Endodermal cell (in vitro differentiated cells): ENCODE measurements at regions not wholly inside any gene's neighbourhood (a gene's known extent, or its start where the extent isn't known, plus 50 kb on each side); places are given as distances from the start of the nearest gene placed in this dataset.

Source experiments
- DNase-seq: peaks from one replicate; pipeline ENCODE4 v3.0.0-alpha.2; 2017
- H3K27ac ChIP-seq: 2 replicates; pipeline ENCODE4 v1.5.1; 2013; ENCODE audit warnings: mild to moderate bottlenecking, low read depth, low read length, moderate library complexity
- H3K27me3 ChIP-seq: 2 replicates; pipeline ENCODE4 v1.6.1; 2013; ENCODE audit warnings: mild to moderate bottlenecking, low read length, moderate library complexity; ENCODE audit not compliant: insufficient read depth, control insufficient read depth, poor library complexity, severe bottlenecking
- H3K36me3 ChIP-seq: 2 replicates; pipeline ENCODE4 v1.7.0; 2013; ENCODE audit warnings: mild to moderate bottlenecking, low read length, moderate library complexity; ENCODE audit not compliant: control insufficient read depth, insufficient read depth
- H3K4me1 ChIP-seq: one replicate; pipeline ENCODE4 v1.7.0; 2013; ENCODE audit warnings: low read length; ENCODE audit not compliant: control insufficient read depth, insufficient read depth
- H3K4me3 ChIP-seq: 2 replicates; pipeline ENCODE4 v1.5.1; 2013; ENCODE audit warnings: mild to moderate bottlenecking, low read length, moderate library complexity
- H3K9ac ChIP-seq: 2 replicates; pipeline ENCODE4 v1.6.1; 2013; ENCODE audit warnings: mild to moderate bottlenecking, low read length, moderate library complexity; ENCODE audit not compliant: poor library complexity, severe bottlenecking; ENCODE audit errors: extremely low read depth
- H3K9me3 ChIP-seq: 2 replicates; pipeline ENCODE4 v1.6.1; 2013; ENCODE audit warnings: mild to moderate bottlenecking, low read length, moderate library complexity; ENCODE audit not compliant: control insufficient read depth
- H3K27ac Mint-ChIP-seq: 2 replicates; pipeline ENCODE4 v1.8.0; 2020; ENCODE audit warnings: mixed read lengths
- H3K27me3 Mint-ChIP-seq: 2 replicates; pipeline ENCODE4 v1.8.0; 2021; ENCODE audit warnings: mild to moderate bottlenecking, mixed read lengths; ENCODE audit not compliant: insufficient read depth
- H3K36me3 Mint-ChIP-seq: 2 replicates; pipeline ENCODE4 v1.8.0; 2020; ENCODE audit warnings: low read depth, mixed read lengths
- H3K4me1 Mint-ChIP-seq: 2 replicates; pipeline ENCODE4 v1.8.0; 2020; ENCODE audit warnings: mixed read lengths
- H3K4me3 Mint-ChIP-seq: 2 replicates; pipeline ENCODE4 v1.8.0; 2020; ENCODE audit warnings: mild to moderate bottlenecking, moderate library complexity, mixed read lengths
- H3K9me3 Mint-ChIP-seq: 2 replicates; pipeline ENCODE4 v1.8.0; 2020; ENCODE audit warnings: mild to moderate bottlenecking, mixed read lengths
- WGBS, 2 experiments: methylation state at CpG; one replicate each; pipeline versions ENCODE4 v1.1.5 to v1.1.7; 2013; ENCODE audit warnings: missing lambda C conversion rate in 2 of 2, mixed read lengths in 1 of 2; ENCODE audit not compliant: insufficient coverage in 1 of 2, insufficient read length in 1 of 2; 5-methylcytosine and 5-hydroxymethylcytosine counted together
- TF ChIP-seq, protein P1 (sequence below): fragments of 200-600 bp; sonication (generic); conservative IDR thresholded peaks from 2 replicates; pipeline ENCODE4 v1.5.0; 2021; ENCODE audit warnings: antibody characterized with exemption, mild to moderate bottlenecking

DNA sequence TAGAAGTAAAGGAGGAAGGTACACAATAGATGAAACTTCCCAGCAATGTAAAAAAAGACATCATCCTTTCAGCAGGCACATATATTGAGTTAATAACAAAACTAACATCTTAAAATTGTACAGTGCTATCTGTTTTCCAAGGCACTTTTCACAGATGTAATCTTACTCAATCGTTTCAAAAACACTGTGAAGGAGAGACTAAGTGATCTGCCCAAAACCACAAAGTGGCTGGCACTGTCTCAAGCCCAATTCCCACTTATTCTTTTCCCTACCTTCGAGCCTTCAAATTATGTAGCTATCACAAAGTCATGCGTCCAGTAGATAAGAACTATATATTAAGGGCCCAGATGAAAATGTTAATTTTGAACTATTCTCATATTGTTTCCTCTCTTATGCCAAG, 193.6 kb upstream of the RASSF8 start:
- WGBS, 2 experiments, result 84 to 100% methylated on average over 1 to 3 of the region's 3 CpGs
- Mint-ChIP-seq H3K27ac (no peak overlapping the region), H3K36me3 (no peaks in the 10 kb centered on the region), H3K9me3 (no peaks in the 10 kb centered on the region), H3K27me3 (peaks cover 2% of the 10 kb centered on the region), H3K4me1 (no peaks in the 10 kb centered on the region), H3K4me3 (no peak overlapping the region)
- Histone ChIP-seq H3K9me3 (no peaks in the 10 kb centered on the region), H3K4me3 (no peak overlapping the region), H3K36me3 (no peaks in the 10 kb centered on the region), H3K9ac (no peak overlapping the region), H3K27ac (no peak overlapping the region), H3K27me3 (no peaks in the 10 kb centered on the region), H3K4me1 (no peaks in the 10 kb centered on the region)
- DNase-seq, result no peak
- TF ChIP-seq, protein P1, sequence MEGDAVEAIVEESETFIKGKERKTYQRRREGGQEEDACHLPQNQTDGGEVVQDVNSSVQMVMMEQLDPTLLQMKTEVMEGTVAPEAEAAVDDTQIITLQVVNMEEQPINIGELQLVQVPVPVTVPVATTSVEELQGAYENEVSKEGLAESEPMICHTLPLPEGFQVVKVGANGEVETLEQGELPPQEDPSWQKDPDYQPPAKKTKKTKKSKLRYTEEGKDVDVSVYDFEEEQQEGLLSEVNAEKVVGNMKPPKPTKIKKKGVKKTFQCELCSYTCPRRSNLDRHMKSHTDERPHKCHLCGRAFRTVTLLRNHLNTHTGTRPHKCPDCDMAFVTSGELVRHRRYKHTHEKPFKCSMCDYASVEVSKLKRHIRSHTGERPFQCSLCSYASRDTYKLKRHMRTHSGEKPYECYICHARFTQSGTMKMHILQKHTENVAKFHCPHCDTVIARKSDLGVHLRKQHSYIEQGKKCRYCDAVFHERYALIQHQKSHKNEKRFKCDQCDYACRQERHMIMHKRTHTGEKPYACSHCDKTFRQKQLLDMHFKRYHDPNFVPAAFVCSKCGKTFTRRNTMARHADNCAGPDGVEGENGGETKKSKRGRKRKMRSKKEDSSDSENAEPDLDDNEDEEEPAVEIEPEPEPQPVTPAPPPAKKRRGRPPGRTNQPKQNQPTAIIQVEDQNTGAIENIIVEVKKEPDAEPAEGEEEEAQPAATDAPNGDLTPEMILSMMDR, result no peak

DNA sequence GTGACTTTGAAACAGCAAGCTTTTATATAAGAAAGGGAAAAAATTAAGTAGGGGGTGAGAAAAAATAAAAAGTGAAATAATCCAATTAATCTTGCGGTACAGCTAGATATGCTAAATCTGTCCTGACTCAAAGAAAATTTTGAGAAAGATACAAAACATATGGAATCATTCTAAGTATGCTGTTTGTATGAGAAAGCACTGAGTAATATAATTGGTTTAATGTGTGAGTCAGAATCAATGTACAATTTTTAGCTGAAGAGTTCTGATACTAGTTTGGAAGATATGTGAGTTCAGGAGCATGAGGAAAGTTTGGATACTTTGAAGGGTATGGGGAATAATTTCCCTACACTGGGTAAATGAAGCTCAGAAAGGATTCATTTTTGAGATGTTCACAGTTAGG, 190.9 kb upstream of the RASSF8 start:
- Mint-ChIP-seq H3K4me3 (no peak overlapping the region), H3K4me1 (peaks cover 10% of the 10 kb centered on the region), H3K27ac (no peak overlapping the region), H3K27me3 (peaks cover 2% of the 10 kb centered on the region), H3K36me3 (no peaks in the 10 kb centered on the region), H3K9me3 (no peaks in the 10 kb centered on the region)
- no peak overlapping the region for H3K4me3 ChIP-seq
- H3K4me1 ChIP-seq, result peaks cover 4% of the 10 kb centered on the region
- H3K9me3 ChIP-seq, result no peaks in the 10 kb centered on the region
- no peak overlapping the region for H3K27ac ChIP-seq
- H3K9ac ChIP-seq, result no peak overlapping the region
- TF ChIP-seq, protein P1, result no peak
- H3K36me3 ChIP-seq, result no peaks in the 10 kb centered on the region
- WGBS, 2 experiments, result 80 to 95% methylated on average over 1 of the region's 1 CpG
- H3K27me3 ChIP-seq, result no peaks in the 10 kb centered on the region
- DNase-seq, result no peak

DNA sequence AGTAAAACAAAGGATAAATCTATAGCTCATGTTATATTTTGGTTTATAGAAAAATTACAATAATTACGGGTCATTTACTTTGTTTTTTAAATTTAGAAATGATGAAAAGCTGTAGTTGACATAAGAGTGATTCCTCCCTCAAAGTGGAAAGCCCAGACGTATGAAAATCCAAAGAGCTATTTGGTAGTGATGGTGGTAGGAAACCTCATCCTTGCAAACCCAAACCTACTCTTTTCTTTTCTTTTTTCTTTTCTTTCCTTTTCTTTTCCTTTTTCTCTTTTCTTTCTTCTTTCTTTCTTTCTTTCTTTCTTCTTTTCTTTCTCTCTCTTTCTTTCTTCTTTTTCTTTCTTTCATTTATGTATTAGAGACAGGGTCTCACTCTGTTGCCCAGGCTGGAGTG, 190.3 kb upstream of the RASSF8 start:
- WGBS, 2 experiments, result 100% methylated on average over 1 of the region's 2 CpGs; no CpG with 5 or more reads in 1 of the 2 experiments
- H3K4me3 Mint-ChIP-seq, result no peak overlapping the region
- no peaks in the 10 kb centered on the region for H3K36me3 ChIP-seq
- peaks cover 5% of the 10 kb centered on the region for H3K4me1 ChIP-seq
- no peak overlapping the region for H3K4me3 ChIP-seq
- peaks cover 12% of the 10 kb centered on the region for H3K4me1 Mint-ChIP-seq
- H3K27me3 Mint-ChIP-seq, result peaks cover 2% of the 10 kb centered on the region
- no peaks in the 10 kb centered on the region for H3K27me3 ChIP-seq
- DNase-seq, result no peak
- H3K9ac ChIP-seq, result no peak overlapping the region
- no peaks in the 10 kb centered on the region for H3K9me3 ChIP-seq
- H3K36me3 Mint-ChIP-seq, result no peaks in the 10 kb centered on the region
- H3K27ac ChIP-seq, result no peak overlapping the region
- H3K9me3 Mint-ChIP-seq, result no peaks in the 10 kb centered on the region
- H3K27ac Mint-ChIP-seq, result no peak overlapping the region
- TF ChIP-seq, protein P1, result no peak
